GM23338 (cell line): ENCODE measurements at regions not wholly inside any gene's neighbourhood (a gene's known extent, or its start where the extent isn't known, plus 50 kb on each side); places are given as distances from the start of the nearest gene placed in this dataset.

Experiments
- EZH2phosphoT487 ChIP-seq: fragments of 200-600 bp; sonication (generic); IDR thresholded peaks from one replicate; pipeline ENCODE4 v1.8.1; 2018; ENCODE audit warnings: antibody characterized with exemption; ENCODE audit not compliant: unreplicated experiment
- JUNB ChIP-seq: IDR thresholded peaks from one replicate; pipeline ENCODE4 v1.6.1; 2016; ENCODE audit warnings: antibody characterized with exemption; ENCODE audit not compliant: unreplicated experiment
- POLR2AphosphoS5 ChIP-seq: IDR thresholded peaks from 2 replicates; pipeline ENCODE4 v1.6.1; 2016; ENCODE audit warnings: antibody characterized with exemption, low read depth
- REST ChIP-seq: IDR thresholded peaks from one replicate; pipeline ENCODE4 v1.6.1; 2018; ENCODE audit warnings: antibody characterized with exemption; ENCODE audit not compliant: unreplicated experiment
- STAT1 ChIP-seq: IDR thresholded peaks from one replicate; pipeline ENCODE4 v1.6.1; 2016; ENCODE audit warnings: antibody characterized with exemption; ENCODE audit not compliant: unreplicated experiment
- TF ChIP-seq, protein P1 (sequence below), 2 experiments: fragments of 200-600 bp in 1 of 2; sonication (generic) in 1 of 2; conservative IDR thresholded peaks; 2 replicates each; pipeline versions ENCODE4 v1.5.1 to v1.6.1; 2016 to 2017; ENCODE audit warnings: antibody characterized with exemption in 2 of 2, low read depth in 2 of 2, mild to moderate bottlenecking in 2 of 2, moderate library complexity in 1 of 2

DNA sequence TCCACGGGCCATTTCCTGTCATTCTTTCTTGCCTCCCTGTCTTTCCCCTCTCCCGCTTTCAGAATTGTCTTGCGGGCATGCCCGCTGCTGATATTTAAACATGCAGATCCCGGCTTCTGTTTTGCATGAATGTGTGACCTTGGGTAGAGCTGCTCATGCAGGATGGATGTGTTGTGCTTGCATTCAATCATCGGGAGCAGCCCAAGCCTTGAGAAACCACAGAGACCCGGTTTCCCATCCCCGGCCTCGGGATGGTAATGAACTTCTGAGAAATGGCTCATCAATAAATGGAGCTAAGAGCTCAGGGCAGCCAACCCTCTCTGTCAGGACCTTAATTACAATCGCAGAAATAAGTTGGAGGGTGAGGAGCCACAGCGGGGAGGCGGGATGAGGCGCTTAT is 303.7 kb upstream of the TNRC6C start:
- TF ChIP-seq, protein P1, sequence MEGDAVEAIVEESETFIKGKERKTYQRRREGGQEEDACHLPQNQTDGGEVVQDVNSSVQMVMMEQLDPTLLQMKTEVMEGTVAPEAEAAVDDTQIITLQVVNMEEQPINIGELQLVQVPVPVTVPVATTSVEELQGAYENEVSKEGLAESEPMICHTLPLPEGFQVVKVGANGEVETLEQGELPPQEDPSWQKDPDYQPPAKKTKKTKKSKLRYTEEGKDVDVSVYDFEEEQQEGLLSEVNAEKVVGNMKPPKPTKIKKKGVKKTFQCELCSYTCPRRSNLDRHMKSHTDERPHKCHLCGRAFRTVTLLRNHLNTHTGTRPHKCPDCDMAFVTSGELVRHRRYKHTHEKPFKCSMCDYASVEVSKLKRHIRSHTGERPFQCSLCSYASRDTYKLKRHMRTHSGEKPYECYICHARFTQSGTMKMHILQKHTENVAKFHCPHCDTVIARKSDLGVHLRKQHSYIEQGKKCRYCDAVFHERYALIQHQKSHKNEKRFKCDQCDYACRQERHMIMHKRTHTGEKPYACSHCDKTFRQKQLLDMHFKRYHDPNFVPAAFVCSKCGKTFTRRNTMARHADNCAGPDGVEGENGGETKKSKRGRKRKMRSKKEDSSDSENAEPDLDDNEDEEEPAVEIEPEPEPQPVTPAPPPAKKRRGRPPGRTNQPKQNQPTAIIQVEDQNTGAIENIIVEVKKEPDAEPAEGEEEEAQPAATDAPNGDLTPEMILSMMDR (conservative IDR thresholded peaks at IDR 0.05; ENCODE audit: low read depth in 2 of 2): no peak
- TF ChIP-seq POLR2AphosphoS5 (no peak), EZH2phosphoT487 (no peak), STAT1 (no peak), JUNB (no peak), REST (no peak)
